Natural killer cell (primary cell): ENCODE measurements at regions not wholly inside any gene's neighbourhood (a gene's known extent, or its start where the extent isn't known, plus 50 kb on each side); places are given as distances from the start of the nearest gene placed in this dataset.

Source experiments
- ATAC-seq, 3 donors: fragments of 150-1000 bp in 2 of 3; fragments of 200-7000 bp in 1 of 3; cut with Tn5 transposase; 1 replicate in 1 of 3; 2 replicates in 2 of 3; pipeline ENCODE4 v1.10.0; 2021; ENCODE audit warnings: mild to moderate bottlenecking in 2 of 3, moderate library complexity in 2 of 3
- DNase-seq, 2 donors: peaks; one replicate each; pipeline versions ENCODE4 v3.0.0 to v3.0.0-alpha.2; 2013 to 2021; ENCODE audit warnings: mixed read lengths in 1 of 2
- H3K27ac ChIP-seq: one replicate; pipeline ENCODE4 v1.5.1; 2013; ENCODE audit warnings: mild to moderate bottlenecking, low read length
- H3K27me3 ChIP-seq: one replicate; pipeline ENCODE4 v1.6.1; 2013; ENCODE audit warnings: low read length; ENCODE audit not compliant: control insufficient read depth, insufficient read depth
- H3K36me3 ChIP-seq: one replicate; pipeline ENCODE4 v1.6.1; 2013; ENCODE audit warnings: low read length; ENCODE audit not compliant: control insufficient read depth, insufficient read depth
- H3K4me1 ChIP-seq: one replicate; pipeline ENCODE4 v1.6.1; 2013; ENCODE audit warnings: low read length; ENCODE audit not compliant: control insufficient read depth, insufficient read depth
- H3K4me3 ChIP-seq: one replicate; pipeline ENCODE4 v1.5.1; 2013; ENCODE audit warnings: low read length
- H3K9me3 ChIP-seq: one replicate; pipeline ENCODE4 v1.6.1; 2013; ENCODE audit warnings: low read length; ENCODE audit not compliant: control insufficient read depth, insufficient read depth
- H3K27ac Mint-ChIP-seq, 2 donors: one replicate each; pipeline ENCODE4 v1.8.0; 2022; ENCODE audit warnings: mild to moderate bottlenecking in 2 of 2, mixed read lengths in 2 of 2, moderate library complexity in 1 of 2
- H3K27me3 Mint-ChIP-seq, 2 donors: one replicate each; pipeline ENCODE4 v1.8.0; 2022; ENCODE audit warnings: low read depth in 2 of 2, mixed read lengths in 2 of 2
- H3K36me3 Mint-ChIP-seq: one replicate; pipeline ENCODE4 v1.8.0; 2022; ENCODE audit warnings: mixed read lengths
- H3K4me1 Mint-ChIP-seq, 2 donors: one replicate each; pipeline ENCODE4 v1.8.0; 2022; ENCODE audit warnings: mixed read lengths in 2 of 2
- H3K4me3 Mint-ChIP-seq: one replicate; pipeline ENCODE4 v1.8.0; 2022; ENCODE audit warnings: mild to moderate bottlenecking, moderate library complexity, mixed read lengths
- H3K9me3 Mint-ChIP-seq, 2 donors: one replicate each; pipeline ENCODE4 v1.8.0; 2022; ENCODE audit warnings: mixed read lengths in 2 of 2
- CTCF ChIP-seq: fragments of 200-600 bp; IDR thresholded peaks from one replicate; pipeline ENCODE4 v1.8.0; 2022; ENCODE audit warnings: antibody characterized with exemption
- WGBS: methylation state at CpG from one replicate; pipeline ENCODE4 v1.1.7; 2013; ENCODE audit warnings: missing lambda C conversion rate; ENCODE audit not compliant: insufficient coverage; 5-methylcytosine and 5-hydroxymethylcytosine counted together
- intact Hi-C: fragments of 100-400 bp; cut with micrococcal nuclease; formaldehyde crosslinking; loops from one replicate; pipeline ENCODE4 v1.14.2; 2022

- no peaks in the 10 kb centered on the region for H3K9me3 ChIP-seq
- no peaks in the 10 kb centered on the region for H3K27me3 ChIP-seq
- Mint-ChIP-seq H3K4me1 (no peaks in the 10 kb centered on the region), H3K9me3 (peaks cover 0 to 3% of the 10 kb centered on the region in 2 donors), H3K36me3 (no peaks in the 10 kb centered on the region), H3K4me3 (no peak overlapping the region), H3K27ac (no peak overlapping the region), H3K27me3 (no peaks in the 10 kb centered on the region)
- no peak overlapping the region for H3K27ac ChIP-seq
- no peak overlapping the region for H3K4me3 ChIP-seq
- TF ChIP-seq CTCF: no peak
- no peaks in the 10 kb centered on the region for H3K36me3 ChIP-seq
- H3K4me1 ChIP-seq: no peaks in the 10 kb centered on the region
- 90% methylated on average over 2 of the region's 2 CpGs for WGBS
- intact Hi-C loops: no loop called here
- ATAC-seq (no peak), DNase-seq (no peak)
Measured at GRCh38 chr1:103469801-103470200, 55.7 kb upstream of the RNPC3 start.

- Histone ChIP-seq H3K4me3 (no peak overlapping the region), H3K27ac (no peak overlapping the region), H3K27me3 (no peaks in the 10 kb centered on the region), H3K36me3 (no peaks in the 10 kb centered on the region), H3K4me1 (no peaks in the 10 kb centered on the region), H3K9me3 (no peaks in the 10 kb centered on the region)
- DNase-seq (no peak), ATAC-seq (no peak)
- no peak overlapping the region for H3K4me3 Mint-ChIP-seq
- H3K9me3 Mint-ChIP-seq: peaks cover 0 to 3% of the 10 kb centered on the region in 2 donors
- intact Hi-C loops: no loop called here
- H3K4me1 Mint-ChIP-seq: no peaks in the 10 kb centered on the region
- TF ChIP-seq CTCF: no peak
- H3K27ac Mint-ChIP-seq: no peak overlapping the region
- no peaks in the 10 kb centered on the region for H3K27me3 Mint-ChIP-seq
- WGBS: 73% methylated on average over 2 of the region's 3 CpGs
- H3K36me3 Mint-ChIP-seq: no peaks in the 10 kb centered on the region
Measured at GRCh38 chr1:103467100-103467499, 58.4 kb upstream of the RNPC3 start.

GRCh38 chr1:103461161-103462105, 64.1 kb upstream of the RNPC3 start:
- Histone ChIP-seq H3K36me3 (no peaks in the 10 kb centered on the region), H3K9me3 (no peaks in the 10 kb centered on the region), H3K4me1 (no peaks in the 10 kb centered on the region), H3K27me3 (no peaks in the 10 kb centered on the region), H3K27ac (no peak overlapping the region), H3K4me3 (no peak overlapping the region)
- H3K36me3 Mint-ChIP-seq: no peaks in the 10 kb centered on the region
- H3K27me3 Mint-ChIP-seq: no peaks in the 10 kb centered on the region
- DNase-seq: no peak
- no peak for ATAC-seq
- no peak overlapping the region for H3K27ac Mint-ChIP-seq
- TF ChIP-seq CTCF: peak; percentile 44
- H3K4me3 Mint-ChIP-seq: no peak overlapping the region
- no CpG with 5 or more reads among the region's 1 CpG for WGBS
- no peaks in the 10 kb centered on the region for H3K4me1 Mint-ChIP-seq
- H3K9me3 Mint-ChIP-seq: no peaks in the 10 kb centered on the region
- intact Hi-C loops: loop anchor here (5.0 kb wide), 1 partner anchor 354 kb away; the partner anchor contains the start of gene COL11A1
